Peyer's patch (tissue), 4 donors: ENCODE measurements at regions not wholly inside any gene's neighbourhood (a gene's known extent, or its start where the extent isn't known, plus 50 kb on each side); places are given as distances from the start of the nearest gene placed in this dataset.

ENCODE experiments used
- DNase-seq, 3 donors: peaks; one replicate each; pipeline ENCODE4 v3.0.0-alpha.2; 2017 to 2019
- H3K27ac ChIP-seq, 4 donors: fragments of 200-600 bp; sonication (generic); one replicate each; pipeline ENCODE4 v1.5.1; 2016 to 2019
- H3K27me3 ChIP-seq, 2 donors: fragments of 200-600 bp; sonication (generic); one replicate each; pipeline ENCODE4 v1.5.1; 2019
- H3K36me3 ChIP-seq, 3 donors: fragments of 200-600 bp; sonication (generic); one replicate each; pipeline ENCODE4 v1.5.1; 2016 to 2019
- H3K4me1 ChIP-seq, 4 donors: fragments of 200-600 bp; sonication (generic); one replicate each; pipeline ENCODE4 v1.5.1; 2016 to 2019
- H3K4me3 ChIP-seq, 4 donors: fragments of 200-600 bp; sonication (generic); 1 replicate in 3 of 4; 2 replicates in 1 of 4; pipeline ENCODE4 v1.5.1; 2016 to 2019; ENCODE audit warnings: mild to moderate bottlenecking in 1 of 4
- H3K9me3 ChIP-seq, 4 donors: fragments of 200-600 bp; sonication (generic); one replicate each; pipeline ENCODE4 v1.5.1; 2016 to 2019; ENCODE audit warnings: mild to moderate bottlenecking in 1 of 4
- CTCF ChIP-seq, 6 experiments: fragments of 450-650 bp in 4 of 6; fragments of 200-600 bp in 2 of 6; sonication (generic) in 1 of 6; IDR thresholded peaks; one replicate each; pipeline ENCODE4 v1.5.1; 2017 to 2019; ENCODE audit warnings: antibody characterized with exemption in 6 of 6, mild to moderate bottlenecking in 3 of 6, moderate library complexity in 1 of 6
- POLR2A ChIP-seq, 2 donors: fragments of 450-650 bp; IDR thresholded peaks; one replicate each; pipeline ENCODE4 v1.5.1; 2017; ENCODE audit warnings: antibody characterized with exemption in 2 of 2, mild to moderate bottlenecking in 2 of 2, moderate library complexity in 2 of 2

DNA sequence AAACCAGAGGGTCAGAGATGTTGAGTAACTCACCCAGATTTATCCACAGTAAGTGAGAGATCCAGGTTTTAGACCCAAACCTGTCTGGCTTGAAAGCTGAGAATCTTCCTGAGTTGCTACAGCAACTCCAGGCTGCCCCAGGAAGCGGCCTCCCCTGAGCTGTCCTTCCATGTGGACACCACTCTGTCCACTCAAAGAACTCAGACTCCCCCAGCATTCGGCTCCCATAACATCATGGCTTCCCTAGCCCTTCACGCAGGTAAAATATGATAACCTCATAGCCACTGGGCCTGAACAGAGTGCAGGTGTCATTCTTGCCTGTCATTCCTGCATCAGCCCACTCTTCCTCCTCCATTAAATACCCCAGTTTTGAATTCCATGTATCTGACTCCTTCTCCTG lies 657.8 kb downstream of the TBC1D22A start:
- no peaks in the 10 kb centered on the region for H3K9me3 ChIP-seq
- no peaks in the 10 kb centered on the region for H3K4me1 ChIP-seq
- no peak overlapping the region for H3K4me3 ChIP-seq
- TF ChIP-seq CTCF (IDR thresholded peaks at IDR 0.05) (no peak), POLR2A (IDR thresholded peaks at IDR 0.05) (no peak)
- peak in 1 of 3 donors; percentile 27 for DNase-seq
- H3K27ac ChIP-seq: no peak overlapping the region
- H3K27me3 ChIP-seq: no peaks in the 10 kb centered on the region
- no peaks in the 10 kb centered on the region for H3K36me3 ChIP-seq

- H3K36me3 ChIP-seq: no peaks in the 10 kb centered on the region
- DNase-seq: peak in 1 of 3 donors; percentile 8
- no peaks in the 10 kb centered on the region for H3K9me3 ChIP-seq
- H3K4me1 ChIP-seq: no peaks in the 10 kb centered on the region
- no peaks in the 10 kb centered on the region for H3K27me3 ChIP-seq
- H3K27ac ChIP-seq: no peak overlapping the region
- no peak for TF ChIP-seq CTCF (IDR thresholded peaks at IDR 0.05)
- TF ChIP-seq POLR2A (IDR thresholded peaks at IDR 0.05): no peak
- H3K4me3 ChIP-seq: no peak overlapping the region
These were observed 656.8 kb downstream of the TBC1D22A start for GRCh38 chr22:47419239-47419638.

- no peaks in the 10 kb centered on the region for H3K9me3 ChIP-seq
- no peaks in the 10 kb centered on the region for H3K36me3 ChIP-seq
- peak in 1 of 3 donors; percentile 25 for DNase-seq
- no peaks in the 10 kb centered on the region for H3K27me3 ChIP-seq
- TF ChIP-seq CTCF (IDR thresholded peaks at IDR 0.05) (no peak), POLR2A (IDR thresholded peaks at IDR 0.05) (no peak)
- no peak overlapping the region for H3K4me3 ChIP-seq
- H3K4me1 ChIP-seq: no peaks in the 10 kb centered on the region
- no peak overlapping the region for H3K27ac ChIP-seq
These were observed 655.2 kb downstream of the TBC1D22A start for GRCh38 chr22:47417699-47418098.

GRCh38 chr22:47411006-47411405 lies 648.6 kb downstream of the TBC1D22A start:
- Histone ChIP-seq H3K36me3 (no peaks in the 10 kb centered on the region), H3K27me3 (no peaks in the 10 kb centered on the region), H3K4me1 (no peaks in the 10 kb centered on the region), H3K4me3 (no peak overlapping the region), H3K27ac (no peak overlapping the region), H3K9me3 (no peaks in the 10 kb centered on the region)
- peak in 1 of 3 donors; percentile 3 for DNase-seq
- TF ChIP-seq POLR2A (IDR thresholded peaks at IDR 0.05): no peak
- TF ChIP-seq CTCF (IDR thresholded peaks at IDR 0.05): no peak

DNA sequence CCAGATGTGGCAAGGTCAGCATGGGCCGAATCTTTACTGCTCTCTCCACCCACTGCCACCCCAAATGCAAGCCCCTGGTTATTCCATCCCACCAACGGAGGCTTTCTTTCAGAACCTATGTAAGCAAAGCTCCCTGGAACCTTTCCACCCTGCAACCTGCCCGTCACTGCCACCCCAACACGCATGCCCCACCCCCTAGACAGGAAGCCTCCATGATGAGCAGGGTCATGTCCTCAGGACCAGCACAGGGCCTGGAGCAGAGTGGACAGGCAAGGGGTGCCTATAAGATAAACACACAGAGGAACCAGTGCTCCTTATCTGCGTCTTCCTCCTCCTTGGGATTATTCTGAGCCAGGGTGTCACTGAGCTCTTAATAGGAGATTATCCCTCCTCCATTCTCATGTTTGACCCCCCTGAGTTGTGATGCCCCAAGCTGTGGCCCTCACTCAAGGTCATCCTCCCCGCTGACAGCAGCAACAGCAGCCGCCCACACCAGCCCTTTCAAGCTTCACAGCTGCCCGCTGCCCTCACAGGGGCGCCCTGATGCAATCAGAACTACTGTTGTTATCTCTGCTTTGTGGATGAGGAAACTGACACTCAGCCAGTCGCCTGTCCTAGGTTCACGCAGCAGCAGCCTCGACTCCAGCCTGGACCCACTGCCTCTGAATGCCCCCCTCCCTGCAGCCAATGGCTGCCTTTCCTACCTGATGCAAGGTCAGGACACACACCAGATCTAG lies 647.3 kb downstream of the TBC1D22A start:
- no peak overlapping the region for H3K27ac ChIP-seq
- peak in 1 of 3 donors; percentile 22 for DNase-seq
- H3K4me1 ChIP-seq: no peaks in the 10 kb centered on the region
- H3K27me3 ChIP-seq: no peaks in the 10 kb centered on the region
- TF ChIP-seq CTCF (IDR thresholded peaks at IDR 0.05) (no peak), POLR2A (IDR thresholded peaks at IDR 0.05) (no peak)
- H3K36me3 ChIP-seq: no peaks in the 10 kb centered on the region
- H3K9me3 ChIP-seq: no peaks in the 10 kb centered on the region
- no peak overlapping the region for H3K4me3 ChIP-seq
